ENCODE measurements at regions not wholly inside any gene's neighbourhood (a gene's known extent, or its start where the extent isn't known, plus 50 kb on each side); places are given as distances from the start of the nearest gene placed in this dataset.

DNA sequence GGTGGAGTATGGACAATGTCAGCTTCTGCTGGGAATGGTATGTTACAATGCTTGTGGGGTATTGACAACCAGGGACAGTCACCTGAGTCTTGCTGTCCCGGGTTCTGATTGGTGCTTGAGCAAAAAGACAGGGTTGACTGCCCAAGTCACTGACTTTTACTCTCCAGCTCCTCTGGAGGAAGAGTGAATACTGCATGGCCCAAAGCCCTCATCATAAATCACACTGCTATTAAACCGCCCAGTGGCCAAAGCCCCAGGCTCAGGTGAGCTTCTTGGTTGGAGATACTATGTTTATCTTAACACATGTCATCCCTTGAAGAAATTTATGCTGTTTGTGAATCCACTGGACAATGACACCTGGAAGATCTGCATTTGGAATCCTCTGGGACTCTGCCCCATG lies 90.0 kb upstream of the IGFBP3 start:
- Histone ChIP-seq H3K79me2 (ENCODE audit: insufficient read depth, low read length) (no peaks in the 10 kb centered on the region), H3K4me3 (ENCODE audit: low read length, poor library complexity, severe bottlenecking) (no peak overlapping the region), H3K27me3 (ENCODE audit: insufficient read depth, low read length, poor library complexity, severe bottlenecking) (no peaks in the 10 kb centered on the region)

DNA sequence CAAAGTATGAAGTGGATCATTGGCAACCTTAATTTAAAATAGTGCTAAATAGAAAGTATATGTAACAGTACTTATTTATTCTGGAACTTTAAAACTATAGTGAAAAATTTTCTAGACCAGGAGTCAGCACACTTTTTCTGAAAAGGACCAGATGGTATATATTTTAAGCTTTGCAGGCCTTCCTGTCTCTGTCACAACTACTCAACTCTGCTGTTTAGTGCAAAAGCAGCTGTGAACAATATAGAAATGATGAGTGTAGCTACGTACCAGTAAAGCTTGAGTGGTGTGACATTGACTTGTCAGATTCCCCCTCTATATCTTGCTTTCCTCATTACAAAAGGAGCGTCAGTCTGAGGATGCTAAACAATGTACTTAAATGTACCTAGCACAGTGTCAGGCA lies 88.1 kb upstream of the IGFBP3 start:
- no peaks in the 10 kb centered on the region for H3K9me3 ChIP-seq (ENCODE audit: insufficient read depth, low read depth, low read length)
- H3F3A ChIP-seq (ENCODE audit: low read depth): no peaks in the 10 kb centered on the region
- no peaks in the 10 kb centered on the region for H3K9me2 ChIP-seq (replicated peaks; ENCODE audit: low read depth, low read length)
- H3K9ac ChIP-seq (ENCODE audit: low read depth, low read length, poor library complexity, severe bottlenecking): no peak overlapping the region
- H3K4me2 ChIP-seq (ENCODE audit: low read depth, low read length, poor library complexity, severe bottlenecking): no peak overlapping the region
- no peaks in the 10 kb centered on the region for H3K36me3 ChIP-seq (ENCODE audit: insufficient read depth, low read length)
- H3K4me3 ChIP-seq (ENCODE audit: low read length, poor library complexity, severe bottlenecking): no peak overlapping the region
- H3K27me3 ChIP-seq (ENCODE audit: insufficient read depth, low read length, poor library complexity, severe bottlenecking): no peaks in the 10 kb centered on the region
- H3K4me1 ChIP-seq (ENCODE audit: insufficient read depth, low read length, poor library complexity, severe bottlenecking): no peaks in the 10 kb centered on the region
- TF ChIP-seq EZH2phosphoT487 (IDR thresholded peaks at IDR 0.05; ENCODE audit: borderline replicate concordance): no peak
- TF ChIP-seq, protein P1, sequence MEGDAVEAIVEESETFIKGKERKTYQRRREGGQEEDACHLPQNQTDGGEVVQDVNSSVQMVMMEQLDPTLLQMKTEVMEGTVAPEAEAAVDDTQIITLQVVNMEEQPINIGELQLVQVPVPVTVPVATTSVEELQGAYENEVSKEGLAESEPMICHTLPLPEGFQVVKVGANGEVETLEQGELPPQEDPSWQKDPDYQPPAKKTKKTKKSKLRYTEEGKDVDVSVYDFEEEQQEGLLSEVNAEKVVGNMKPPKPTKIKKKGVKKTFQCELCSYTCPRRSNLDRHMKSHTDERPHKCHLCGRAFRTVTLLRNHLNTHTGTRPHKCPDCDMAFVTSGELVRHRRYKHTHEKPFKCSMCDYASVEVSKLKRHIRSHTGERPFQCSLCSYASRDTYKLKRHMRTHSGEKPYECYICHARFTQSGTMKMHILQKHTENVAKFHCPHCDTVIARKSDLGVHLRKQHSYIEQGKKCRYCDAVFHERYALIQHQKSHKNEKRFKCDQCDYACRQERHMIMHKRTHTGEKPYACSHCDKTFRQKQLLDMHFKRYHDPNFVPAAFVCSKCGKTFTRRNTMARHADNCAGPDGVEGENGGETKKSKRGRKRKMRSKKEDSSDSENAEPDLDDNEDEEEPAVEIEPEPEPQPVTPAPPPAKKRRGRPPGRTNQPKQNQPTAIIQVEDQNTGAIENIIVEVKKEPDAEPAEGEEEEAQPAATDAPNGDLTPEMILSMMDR (conservative IDR thresholded peaks at IDR 0.05; ENCODE audit: low read length): no peak
- no peaks in the 10 kb centered on the region for H4K20me1 ChIP-seq (ENCODE audit: insufficient read depth, low read length, poor library complexity, severe bottlenecking)
- H3K79me2 ChIP-seq (ENCODE audit: insufficient read depth, low read length): no peaks in the 10 kb centered on the region
- H2AFZ ChIP-seq (ENCODE audit: low read length): no peak overlapping the region

More for the DNA sequence above, 90.0 kb upstream of the IGFBP3 start:
- Histone ChIP-seq H3K9me3 (ENCODE audit: insufficient read depth, low read depth, low read length) (no peaks in the 10 kb centered on the region), H4K20me1 (ENCODE audit: insufficient read depth, low read length, poor library complexity, severe bottlenecking) (no peaks in the 10 kb centered on the region), H2AFZ (ENCODE audit: low read length) (no peak overlapping the region), H3K4me1 (ENCODE audit: insufficient read depth, low read length, poor library complexity, severe bottlenecking) (no peaks in the 10 kb centered on the region), H3K9me2 (replicated peaks; ENCODE audit: low read depth, low read length) (no peaks in the 10 kb centered on the region), H3K4me2 (ENCODE audit: low read depth, low read length, poor library complexity, severe bottlenecking) (no peak overlapping the region), H3K9ac (ENCODE audit: low read depth, low read length, poor library complexity, severe bottlenecking) (no peak overlapping the region), H3K36me3 (ENCODE audit: insufficient read depth, low read length) (no peaks in the 10 kb centered on the region), H3F3A (ENCODE audit: low read depth) (no peaks in the 10 kb centered on the region)
- TF ChIP-seq, protein P1 (conservative IDR thresholded peaks at IDR 0.05; ENCODE audit: low read length): no peak
- no peak for TF ChIP-seq EZH2phosphoT487 (IDR thresholded peaks at IDR 0.05; ENCODE audit: borderline replicate concordance)

DNA sequence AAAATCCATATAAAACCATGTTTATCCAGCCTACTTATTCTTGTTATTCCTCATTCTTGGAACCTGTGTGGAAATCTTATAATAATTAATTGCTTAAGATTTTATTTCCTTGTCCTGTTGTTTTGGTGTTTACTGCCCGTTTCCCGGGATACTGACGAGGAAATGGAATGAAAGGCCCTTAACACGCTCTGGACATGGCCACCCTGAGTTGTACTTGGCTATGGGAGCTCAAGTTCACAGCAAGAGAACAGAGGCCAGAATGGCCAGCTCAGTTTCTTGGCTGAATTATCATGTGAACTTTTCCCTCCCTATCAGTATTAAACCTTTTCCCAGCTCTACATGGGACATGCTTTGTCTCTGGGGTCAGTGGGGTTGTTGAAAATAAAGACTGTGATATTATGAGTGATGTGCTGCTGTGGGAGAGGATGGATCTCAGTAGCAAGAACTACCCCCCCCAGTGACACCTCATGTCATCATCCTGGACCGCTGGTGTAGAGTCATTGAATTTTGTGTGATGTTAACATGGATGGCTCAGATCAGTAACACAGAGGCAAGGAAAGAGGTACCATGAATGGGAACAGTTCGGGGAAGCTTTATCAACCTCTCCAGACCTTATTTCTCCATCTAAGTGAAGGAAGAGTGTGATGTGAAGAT lies 87.0 kb upstream of the IGFBP3 start:
- Histone ChIP-seq H3K79me2 (ENCODE audit: insufficient read depth, low read length) (no peaks in the 10 kb centered on the region), H2AFZ (ENCODE audit: low read length) (no peak overlapping the region), H3K4me3 (ENCODE audit: low read length, poor library complexity, severe bottlenecking) (no peak overlapping the region), H3K36me3 (ENCODE audit: insufficient read depth, low read length) (no peaks in the 10 kb centered on the region), H3K4me1 (ENCODE audit: insufficient read depth, low read length, poor library complexity, severe bottlenecking) (no peaks in the 10 kb centered on the region), H3K27me3 (ENCODE audit: insufficient read depth, low read length, poor library complexity, severe bottlenecking) (no peaks in the 10 kb centered on the region), H3F3A (ENCODE audit: low read depth) (no peaks in the 10 kb centered on the region), H3K9ac (ENCODE audit: low read depth, low read length, poor library complexity, severe bottlenecking) (no peak overlapping the region), H3K9me2 (replicated peaks; ENCODE audit: low read depth, low read length) (no peaks in the 10 kb centered on the region), H3K4me2 (ENCODE audit: low read depth, low read length, poor library complexity, severe bottlenecking) (no peak overlapping the region), H3K9me3 (ENCODE audit: insufficient read depth, low read depth, low read length) (no peaks in the 10 kb centered on the region), H4K20me1 (ENCODE audit: insufficient read depth, low read length, poor library complexity, severe bottlenecking) (no peaks in the 10 kb centered on the region)
- TF ChIP-seq EZH2phosphoT487 (IDR thresholded peaks at IDR 0.05; ENCODE audit: borderline replicate concordance): no peak
- TF ChIP-seq, protein P1 (conservative IDR thresholded peaks at IDR 0.05; ENCODE audit: low read length): no peak
